Stimulated activated naive CD8-positive, alpha-beta T cell treated with anti-CD3 and anti-CD28 coated beads, Interleukin-15, amount 100 ng/mL, for 72 hours (primary cell): ENCODE measurements at regions not wholly inside any gene's neighbourhood (a gene's known extent, or its start where the extent isn't known, plus 50 kb on each side); places are given as distances from the start of the nearest gene placed in this dataset.

Source experiments
- ATAC-seq: fragments of 150-1000 bp; cut with Tn5 transposase; 2 replicates; pipeline ENCODE4 v1.10.0; 2021; ENCODE audit warnings: mild to moderate bottlenecking, moderate library complexity
- DNase-seq, 2 donors: peaks; one replicate each; pipeline ENCODE4 v3.0.0; 2021 to 2022
- H3K27ac Mint-ChIP-seq, 2 donors: one replicate each; pipeline ENCODE4 v1.8.0; 2022; ENCODE audit warnings: mild to moderate bottlenecking in 2 of 2, mixed read lengths in 2 of 2, moderate library complexity in 2 of 2
- H3K27me3 Mint-ChIP-seq: one replicate; pipeline ENCODE4 v1.8.0; 2022; ENCODE audit warnings: mixed read lengths
- H3K4me1 Mint-ChIP-seq: one replicate; pipeline ENCODE4 v1.8.0; 2022; ENCODE audit warnings: mild to moderate bottlenecking, mixed read lengths
- H3K4me3 Mint-ChIP-seq, 2 donors: one replicate each; pipeline ENCODE4 v1.8.0; 2022; ENCODE audit warnings: mild to moderate bottlenecking in 2 of 2, mixed read lengths in 2 of 2, moderate library complexity in 1 of 2
- H3K9me3 Mint-ChIP-seq, 2 donors: one replicate each; pipeline ENCODE4 v1.8.0; 2022; ENCODE audit warnings: mixed read lengths in 2 of 2

GRCh38 chr6:22621701-22622100 lies 52.3 kb downstream of the HDGFL1 start:
- no peak overlapping the region for H3K4me3 Mint-ChIP-seq
- DNase-seq (no peak), ATAC-seq (no peak)
- no peaks in the 10 kb centered on the region for H3K4me1 Mint-ChIP-seq
- H3K27me3 Mint-ChIP-seq: no peaks in the 10 kb centered on the region
- peaks cover 13 to 17% of the 10 kb centered on the region in 2 donors for H3K9me3 Mint-ChIP-seq
- no peak overlapping the region for H3K27ac Mint-ChIP-seq

DNA sequence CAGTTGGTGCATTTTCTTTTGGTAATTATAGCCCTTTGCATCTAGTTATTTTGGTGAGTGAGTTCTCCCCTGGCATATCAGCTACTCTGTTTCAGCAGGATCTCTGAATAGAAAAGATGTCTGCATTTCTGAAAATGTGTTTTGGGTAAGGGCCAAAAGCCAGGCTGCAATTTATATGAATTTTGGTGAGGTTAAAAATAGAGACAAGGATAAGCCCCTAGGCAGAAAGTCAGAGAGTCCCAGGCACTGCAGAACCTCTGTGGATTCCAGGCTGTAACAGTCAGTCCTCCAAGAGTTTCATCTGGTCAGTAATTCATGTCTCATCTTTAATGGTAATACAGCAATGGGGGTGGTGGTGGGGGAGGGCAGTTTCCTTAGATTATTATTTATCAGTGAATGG lies 53.0 kb downstream of the HDGFL1 start:
- Mint-ChIP-seq H3K4me3 (no peak overlapping the region), H3K4me1 (no peaks in the 10 kb centered on the region), H3K27ac (no peak overlapping the region), H3K27me3 (no peaks in the 10 kb centered on the region), H3K9me3 (peaks cover 13 to 19% of the 10 kb centered on the region in 2 donors)
- ATAC-seq (no peak), DNase-seq (no peak)

DNA sequence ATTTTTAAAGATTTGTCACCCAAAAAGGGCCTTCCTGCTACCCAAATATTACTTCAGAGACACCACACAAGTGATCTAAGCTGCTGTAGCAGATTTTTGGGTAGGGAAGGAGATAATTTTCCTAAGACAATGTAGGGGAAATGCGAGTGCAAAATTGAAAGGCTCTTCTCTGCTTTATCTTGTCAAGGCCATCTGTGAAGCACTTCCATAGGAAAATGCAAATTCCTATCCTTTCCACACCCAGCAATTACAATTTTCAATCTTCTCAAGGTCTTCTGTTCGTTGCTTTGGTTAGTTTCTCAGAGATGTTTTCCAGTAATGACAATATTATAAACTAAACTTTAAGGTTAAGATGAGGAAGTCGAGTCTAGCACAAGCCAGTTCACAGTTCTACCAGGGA lies 53.4 kb downstream of the HDGFL1 start:
- ATAC-seq: no peak
- no peak overlapping the region for H3K27ac Mint-ChIP-seq

GRCh38 chr6:22627644-22628043 lies 58.3 kb downstream of the HDGFL1 start:
- DNase-seq (no peak), ATAC-seq (no peak)
- no peak overlapping the region for H3K27ac Mint-ChIP-seq
- no peaks in the 10 kb centered on the region for H3K4me1 Mint-ChIP-seq
- H3K4me3 Mint-ChIP-seq: no peak overlapping the region
- no peaks in the 10 kb centered on the region for H3K27me3 Mint-ChIP-seq
- H3K9me3 Mint-ChIP-seq: peaks cover 12 to 13% of the 10 kb centered on the region in 2 donors

More for the DNA sequence above, 53.4 kb downstream of the HDGFL1 start:
- H3K4me1 Mint-ChIP-seq: no peaks in the 10 kb centered on the region
- H3K27me3 Mint-ChIP-seq: no peaks in the 10 kb centered on the region
- peaks cover 13 to 19% of the 10 kb centered on the region in 2 donors for H3K9me3 Mint-ChIP-seq
- no peak overlapping the region for H3K4me3 Mint-ChIP-seq
- DNase-seq: no peak

DNA sequence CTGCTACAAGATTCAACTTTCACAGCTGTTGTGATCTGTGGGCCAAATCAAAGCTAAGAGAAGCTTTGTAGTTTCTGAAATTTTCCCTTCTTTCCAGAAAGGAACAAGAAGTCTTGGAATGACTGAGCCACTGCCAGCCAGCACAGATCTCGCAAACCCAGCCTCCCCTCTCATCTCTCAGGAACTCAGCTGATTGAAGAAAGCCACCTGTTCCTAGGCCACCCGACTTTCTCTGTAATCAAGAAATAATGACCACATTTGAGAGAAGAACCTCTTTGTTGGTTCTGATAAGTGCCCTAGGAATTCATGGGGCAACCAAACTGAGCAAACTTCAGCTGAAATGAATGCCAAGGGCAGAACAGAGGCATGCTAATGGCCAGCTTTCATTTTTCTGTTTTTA lies 61.7 kb downstream of the HDGFL1 start:
- H3K4me3 Mint-ChIP-seq: no peak overlapping the region
- DNase-seq: no peak
- H3K27ac Mint-ChIP-seq: no peak overlapping the region
- no peaks in the 10 kb centered on the region for H3K27me3 Mint-ChIP-seq
- ATAC-seq: no peak
- no peaks in the 10 kb centered on the region for H3K4me1 Mint-ChIP-seq
- peaks cover 12 to 13% of the 10 kb centered on the region in 2 donors for H3K9me3 Mint-ChIP-seq

DNA sequence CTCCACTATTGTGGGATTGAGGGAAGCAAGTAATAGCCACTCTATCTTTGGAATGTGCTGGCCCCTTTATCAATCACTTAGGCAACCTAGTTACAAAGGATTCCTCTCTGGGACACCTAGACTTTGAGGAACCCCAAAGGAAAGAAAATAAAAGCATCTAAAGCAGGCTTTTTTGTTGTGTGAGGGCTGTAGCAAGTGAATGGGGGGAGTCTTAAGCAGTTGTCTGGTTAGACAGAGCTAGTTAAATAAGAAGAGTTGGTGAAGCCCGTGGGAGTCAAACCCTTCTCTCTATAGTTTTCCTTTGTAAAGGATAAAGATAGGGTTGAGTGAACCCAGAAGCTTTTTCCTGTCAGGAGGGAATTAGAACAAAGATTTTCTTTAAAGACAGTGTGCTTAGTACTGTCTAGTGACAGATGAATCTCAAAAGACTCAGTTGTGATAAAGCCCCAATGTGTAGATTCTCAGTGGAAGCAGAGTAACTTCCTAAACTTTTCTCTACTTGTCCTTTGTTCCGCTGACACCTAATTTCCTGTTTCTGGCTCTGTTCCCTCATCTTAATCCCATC lies 63.3 kb downstream of the HDGFL1 start:
- no peak for DNase-seq
- H3K4me3 Mint-ChIP-seq: no peak overlapping the region
- no peaks in the 10 kb centered on the region for H3K4me1 Mint-ChIP-seq
- H3K27ac Mint-ChIP-seq: no peak overlapping the region
- peaks cover 6 to 8% of the 10 kb centered on the region in 2 donors for H3K9me3 Mint-ChIP-seq
- no peaks in the 10 kb centered on the region for H3K27me3 Mint-ChIP-seq
- ATAC-seq: no peak

DNA sequence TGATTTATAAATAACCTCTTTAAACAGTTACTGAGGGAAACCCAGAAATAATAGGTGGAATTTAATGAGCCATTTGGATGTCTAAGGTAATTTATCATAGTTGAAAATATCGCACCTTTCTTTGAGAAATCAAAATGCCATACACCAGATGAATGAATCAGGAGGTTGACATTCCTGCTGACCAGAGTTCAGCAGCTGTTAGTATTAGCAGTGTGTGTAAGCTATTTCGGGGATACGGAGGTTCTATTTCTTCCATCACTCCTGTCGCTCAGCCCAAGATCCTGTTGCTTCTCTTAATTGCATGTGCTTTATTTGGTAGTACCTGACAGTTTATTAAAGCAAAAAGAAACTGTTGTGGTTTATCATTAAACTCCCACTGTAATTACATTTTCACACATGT lies 67.1 kb downstream of the HDGFL1 start:
- H3K4me3 Mint-ChIP-seq: no peak overlapping the region
- H3K27me3 Mint-ChIP-seq: no peaks in the 10 kb centered on the region
- H3K4me1 Mint-ChIP-seq: no peaks in the 10 kb centered on the region
- H3K27ac Mint-ChIP-seq: no peak overlapping the region
- DNase-seq (no peak), ATAC-seq (no peak)
- H3K9me3 Mint-ChIP-seq: no peaks in the 10 kb centered on the region

DNA sequence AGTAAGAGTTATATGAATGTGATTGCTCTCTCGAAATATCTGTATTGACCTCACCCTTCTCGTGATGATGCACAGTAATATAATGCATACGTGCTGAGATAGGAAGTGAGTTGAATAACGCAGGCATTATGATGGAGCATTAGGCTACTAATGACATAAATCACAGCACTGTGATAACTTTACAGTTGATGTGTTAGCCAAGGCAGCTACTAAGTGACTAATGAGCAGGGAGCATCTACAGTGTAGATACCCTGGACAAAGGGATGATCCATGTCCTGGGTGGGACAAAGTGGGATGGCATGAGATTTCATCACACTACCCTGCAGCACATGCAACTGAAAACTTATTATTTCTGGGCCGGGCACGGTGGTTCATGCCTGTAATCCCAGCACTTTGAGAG lies 68.4 kb downstream of the HDGFL1 start:
- no peak for ATAC-seq
- Mint-ChIP-seq H3K4me3 (no peak overlapping the region), H3K27me3 (no peaks in the 10 kb centered on the region), H3K27ac (no peak overlapping the region), H3K4me1 (no peaks in the 10 kb centered on the region), H3K9me3 (no peaks in the 10 kb centered on the region)
- DNase-seq: no peak

GRCh38 chr6:22638320-22638719 lies 69.0 kb downstream of the HDGFL1 start:
- Mint-ChIP-seq H3K4me3 (no peak overlapping the region), H3K27me3 (no peaks in the 10 kb centered on the region), H3K9me3 (no peaks in the 10 kb centered on the region), H3K4me1 (no peaks in the 10 kb centered on the region), H3K27ac (no peak overlapping the region)
- DNase-seq: no peak
- ATAC-seq: no peak

GRCh38 chr6:22642254-22642653 lies 72.9 kb downstream of the HDGFL1 start:
- Mint-ChIP-seq H3K27ac (no peak overlapping the region), H3K4me3 (no peak overlapping the region)

DNA sequence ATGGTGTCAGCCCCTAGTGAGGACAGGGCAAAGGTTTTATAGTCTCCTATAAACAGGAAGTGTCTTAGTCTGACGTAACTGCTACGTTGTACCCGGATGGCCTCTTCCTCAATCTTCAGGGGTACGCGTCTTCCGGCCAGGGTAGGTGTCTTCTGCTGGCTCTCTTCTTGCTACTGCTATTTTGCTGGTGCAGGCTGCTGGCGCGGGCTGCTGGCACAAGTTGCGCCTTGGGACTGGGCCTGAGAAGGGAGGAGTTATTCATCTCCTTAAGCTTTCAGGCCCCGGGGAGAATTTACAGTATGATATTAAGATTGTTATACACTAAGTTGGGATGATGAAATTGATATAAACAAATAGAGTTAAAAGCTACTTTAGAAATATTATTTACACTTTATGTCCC lies 74.4 kb downstream of the HDGFL1 start:
- H3K27me3 Mint-ChIP-seq: no peaks in the 10 kb centered on the region
- no peak overlapping the region for H3K27ac Mint-ChIP-seq
- DNase-seq: no peak
- H3K9me3 Mint-ChIP-seq: no peaks in the 10 kb centered on the region
- no peak overlapping the region for H3K4me3 Mint-ChIP-seq
- no peaks in the 10 kb centered on the region for H3K4me1 Mint-ChIP-seq
- no peak for ATAC-seq

More at GRCh38 chr6:22642254-22642653, 72.9 kb downstream of the HDGFL1 start:
- ATAC-seq (no peak), DNase-seq (no peak)
- H3K4me1 Mint-ChIP-seq: no peaks in the 10 kb centered on the region
- H3K27me3 Mint-ChIP-seq: no peaks in the 10 kb centered on the region
- no peaks in the 10 kb centered on the region for H3K9me3 Mint-ChIP-seq

DNA sequence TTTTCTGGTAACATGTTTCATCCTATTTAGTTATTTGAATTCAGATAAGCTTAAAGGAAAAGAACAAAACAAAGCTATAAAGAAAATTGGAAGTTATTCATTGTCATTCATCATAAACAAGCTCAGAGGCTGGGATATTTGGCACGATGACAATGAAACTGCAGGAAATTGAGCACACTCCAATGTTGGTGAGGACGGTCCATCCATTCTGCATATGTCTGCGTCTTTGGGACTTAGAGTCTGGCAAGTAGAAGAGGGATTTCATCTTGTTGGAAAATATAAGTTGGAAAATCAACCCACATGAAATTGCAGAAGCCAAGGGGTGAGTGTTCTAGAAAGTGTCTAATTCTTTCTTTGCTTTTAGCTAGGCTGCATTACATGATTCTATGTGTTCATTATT lies 78.4 kb downstream of the HDGFL1 start:
- H3K27ac Mint-ChIP-seq: no peak overlapping the region
- ATAC-seq (no peak), DNase-seq (no peak)
- H3K27me3 Mint-ChIP-seq: no peaks in the 10 kb centered on the region
- no peaks in the 10 kb centered on the region for H3K4me1 Mint-ChIP-seq
- no peak overlapping the region for H3K4me3 Mint-ChIP-seq
- no peaks in the 10 kb centered on the region for H3K9me3 Mint-ChIP-seq

DNA sequence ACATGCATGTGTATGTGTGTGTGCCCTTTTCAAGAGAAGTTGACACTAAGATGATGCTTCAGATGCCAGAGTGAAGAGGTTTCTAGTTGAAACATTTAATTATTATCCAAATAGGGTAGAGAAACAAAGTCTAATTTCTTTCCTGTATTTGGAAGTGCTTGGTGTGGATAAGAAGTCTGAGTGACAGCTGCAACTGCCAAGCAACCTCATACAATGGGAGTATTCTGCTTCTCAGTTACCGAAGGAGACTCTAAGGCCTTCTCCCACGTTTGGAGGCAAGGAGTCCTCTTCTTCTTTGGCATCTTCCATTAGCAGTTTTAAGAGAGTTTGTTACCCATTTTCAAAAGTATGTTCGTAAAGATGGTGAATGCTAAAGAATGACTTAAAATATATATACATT lies 82.4 kb downstream of the HDGFL1 start:
- Mint-ChIP-seq H3K4me1 (no peaks in the 10 kb centered on the region), H3K27ac (no peak overlapping the region), H3K9me3 (no peaks in the 10 kb centered on the region), H3K27me3 (no peaks in the 10 kb centered on the region), H3K4me3 (no peak overlapping the region)
- DNase-seq: no peak
- no peak for ATAC-seq

DNA sequence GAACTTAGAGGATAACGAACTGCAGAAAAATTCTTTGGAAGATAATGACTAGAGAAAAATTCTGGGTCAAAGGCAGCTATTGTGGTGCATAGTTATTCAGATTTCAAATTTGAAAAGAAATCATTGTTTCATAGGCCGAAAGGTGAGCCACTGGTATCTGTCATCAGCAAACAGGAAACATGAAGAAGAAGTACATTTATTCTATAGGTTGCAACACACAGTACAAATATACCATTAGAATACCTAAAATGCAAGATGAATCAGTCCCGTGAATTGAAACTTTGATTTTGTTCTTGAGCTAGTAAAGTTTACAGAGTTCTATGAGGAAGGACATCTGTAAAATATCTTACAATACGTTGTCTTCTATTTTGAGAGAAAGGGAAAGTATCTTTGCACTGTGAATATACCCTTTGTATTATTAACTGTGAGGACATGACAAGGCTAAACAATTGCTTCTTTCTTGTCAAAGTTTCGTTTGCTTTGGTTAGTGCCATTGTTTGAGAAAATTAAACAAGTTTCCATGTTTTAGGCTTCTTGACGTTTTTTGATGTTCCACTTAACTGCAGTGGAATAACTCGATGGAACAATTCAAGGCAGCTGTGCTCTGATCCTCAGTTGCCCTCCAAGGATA lies 84.7 kb downstream of the HDGFL1 start:
- Mint-ChIP-seq H3K4me3 (no peak overlapping the region), H3K9me3 (no peaks in the 10 kb centered on the region), H3K4me1 (no peaks in the 10 kb centered on the region), H3K27me3 (no peaks in the 10 kb centered on the region), H3K27ac (no peak overlapping the region)
- ATAC-seq (no peak), DNase-seq (no peak)

DNA sequence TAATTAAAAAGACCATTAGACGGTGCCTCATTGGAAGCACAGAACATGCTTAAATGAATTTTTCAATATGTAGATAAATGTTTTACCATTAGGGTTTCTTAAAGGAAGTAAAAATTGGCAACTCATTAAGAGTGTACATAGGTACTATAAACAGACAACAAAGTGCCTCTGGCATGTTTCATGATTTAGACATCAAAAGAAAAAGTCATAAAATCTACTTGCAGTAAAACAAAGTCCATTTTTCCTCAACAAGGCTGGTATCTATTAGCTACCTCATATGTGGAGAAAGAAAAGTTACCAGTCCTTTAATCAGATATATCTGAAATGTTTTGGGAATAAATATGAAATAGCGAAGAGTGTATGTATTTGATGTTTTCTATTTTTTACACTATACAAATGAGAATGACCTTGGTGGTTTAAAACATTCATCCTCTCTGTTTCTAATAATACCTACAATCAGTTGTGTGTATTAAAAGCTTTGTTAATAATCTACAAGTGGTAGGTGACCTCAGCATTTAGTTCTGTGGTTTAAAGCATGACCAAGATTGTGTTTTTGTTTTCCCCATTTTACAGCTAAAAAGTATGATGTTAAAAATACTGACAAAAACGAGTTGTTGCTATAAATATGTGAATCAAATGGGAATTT lies 87.5 kb downstream of the HDGFL1 start:
- Mint-ChIP-seq H3K4me3 (no peak overlapping the region), H3K27me3 (no peaks in the 10 kb centered on the region), H3K9me3 (peaks cover 4 to 8% of the 10 kb centered on the region in 2 donors), H3K4me1 (no peaks in the 10 kb centered on the region), H3K27ac (no peak overlapping the region)
- no peak for DNase-seq
- no peak for ATAC-seq

GRCh38 chr6:22657352-22657980 lies 88.1 kb downstream of the HDGFL1 start:
- Mint-ChIP-seq H3K9me3 (peaks cover 4 to 8% of the 10 kb centered on the region in 2 donors), H3K4me1 (no peaks in the 10 kb centered on the region), H3K27me3 (no peaks in the 10 kb centered on the region), H3K27ac (no peak overlapping the region), H3K4me3 (no peak overlapping the region)
- DNase-seq (no peak), ATAC-seq (no peak)
